CD4-positive, alpha-beta T cell treated with Interferon gamma for 1 hour (primary cell): ENCODE measurements at regions not wholly inside any gene's neighbourhood (a gene's known extent, or its start where the extent isn't known, plus 50 kb on each side); places are given as distances from the start of the nearest gene placed in this dataset.
"Not testable (repeated sequence)": the region's sequence is repeated elsewhere in the genome, so short reads cannot be mapped to it uniquely, and the experiment has no call there.

Source experiments
- DNase-seq: peaks from one replicate; pipeline ENCODE4 v3.0.0-alpha.2; 2020

DNA sequence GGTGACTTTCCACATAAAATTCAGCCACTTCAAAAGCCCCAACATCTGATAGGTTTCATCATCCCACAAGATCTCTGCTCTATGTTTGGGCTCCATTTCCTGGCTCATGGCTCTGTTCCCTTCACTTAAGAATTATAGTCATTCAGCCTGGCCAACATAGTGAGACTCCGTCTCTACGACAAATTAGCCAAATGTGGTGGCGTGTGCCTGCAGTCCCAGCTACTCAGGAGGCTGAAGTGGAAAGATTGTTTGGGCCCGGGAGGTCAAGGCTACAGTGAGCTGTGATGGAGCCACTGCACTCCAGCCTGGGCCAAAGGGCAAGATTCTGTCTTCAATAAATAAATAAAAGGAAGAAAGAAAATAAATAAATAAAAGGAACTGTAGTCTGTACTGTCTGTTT, 57.9 kb upstream of the CTSV start:
- no peak for DNase-seq

DNA sequence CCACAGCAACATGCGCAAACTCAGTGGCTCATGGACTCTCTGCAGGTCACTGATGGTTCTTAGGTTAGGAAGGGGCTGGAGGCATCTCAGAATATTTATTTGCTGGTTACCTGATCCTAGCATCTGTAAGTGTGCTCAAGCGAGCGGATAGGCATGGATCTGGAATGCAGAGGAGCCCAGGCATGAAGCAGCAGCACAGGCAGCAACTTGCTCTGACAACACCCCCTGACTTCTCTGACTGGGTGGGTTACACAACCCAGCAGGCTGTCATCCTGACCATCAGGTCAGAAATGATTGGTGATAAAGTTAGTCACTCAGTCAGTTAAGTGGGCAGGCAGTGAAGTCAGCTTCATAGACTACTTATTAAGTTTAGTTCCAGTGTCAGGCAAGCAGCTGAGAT, 50.4 kb upstream of the CTSV start:
- not testable (repeated sequence) for DNase-seq
